H9 (cell line): ENCODE measurements at regions not wholly inside any gene's neighbourhood (a gene's known extent, or its start where the extent isn't known, plus 50 kb on each side); places are given as distances from the start of the nearest gene placed in this dataset.

ENCODE experiments used
- DNase-seq: peaks from one replicate; pipeline ENCODE4 v3.0.0-alpha.2; 2017
- H2AFZ ChIP-seq: one replicate; pipeline ENCODE4 v1.6.1; 2013; ENCODE audit warnings: mild to moderate bottlenecking, low read length, control low read depth, moderate library complexity
- H2AK5ac ChIP-seq: 2 replicates; pipeline ENCODE4 v1.6.1; 2013; ENCODE audit warnings: low read length, control low read depth, mixed read lengths; ENCODE audit not compliant: insufficient read length
- H2BK120ac ChIP-seq: one replicate; pipeline ENCODE4 v1.6.1; 2013; ENCODE audit warnings: low read depth, mild to moderate bottlenecking, low read length, control low read depth, inconsistent platforms; ENCODE audit not compliant: poor library complexity, severe bottlenecking
- H2BK12ac ChIP-seq: 2 replicates; pipeline ENCODE4 v1.6.1; 2013; ENCODE audit warnings: low read length, control low read depth, mixed read lengths, low read depth; ENCODE audit not compliant: insufficient read length
- H2BK15ac ChIP-seq: 2 replicates; pipeline ENCODE4 v1.6.1; 2013; ENCODE audit warnings: low read depth, low read length, control low read depth
- H2BK20ac ChIP-seq: one replicate; pipeline ENCODE4 v1.6.1; 2013; ENCODE audit warnings: low read depth, mild to moderate bottlenecking, low read length, control low read depth, inconsistent platforms; ENCODE audit not compliant: poor library complexity, severe bottlenecking
- H2BK5ac ChIP-seq: 2 replicates; pipeline ENCODE4 v1.6.1; 2013; ENCODE audit warnings: low read length, control low read depth, mixed read lengths; ENCODE audit not compliant: insufficient read length
- H3K14ac ChIP-seq: 2 replicates; pipeline ENCODE4 v1.6.1; 2013; ENCODE audit warnings: low read length, control low read depth; ENCODE audit not compliant: insufficient read depth
- H3K18ac ChIP-seq: 2 replicates; pipeline ENCODE4 v1.6.1; 2013; ENCODE audit warnings: low read depth, mild to moderate bottlenecking, mixed read lengths, low read length, control low read depth; ENCODE audit not compliant: insufficient read length
- H3K23ac ChIP-seq: 2 replicates; pipeline ENCODE4 v1.6.1; 2013; ENCODE audit warnings: low read length, control low read depth, mixed read lengths, low read depth; ENCODE audit not compliant: insufficient read length
- H3K23me2 ChIP-seq: 2 replicates; pipeline ENCODE4 v1.6.1; 2013; ENCODE audit warnings: low read depth, mild to moderate bottlenecking, mixed read lengths, low read length, control low read depth; ENCODE audit not compliant: insufficient read length, poor library complexity, severe bottlenecking
- H3K27ac ChIP-seq: 2 replicates; pipeline ENCODE4 v1.5.1; 2013; ENCODE audit warnings: low read length, control low read depth, mixed read lengths, low read depth; ENCODE audit not compliant: insufficient read length
- H3K27me3 ChIP-seq: 2 replicates; pipeline ENCODE4 v1.6.1; 2013; ENCODE audit warnings: low read length, control low read depth, inconsistent platforms; ENCODE audit not compliant: insufficient read depth
- H3K4ac ChIP-seq: 2 replicates; pipeline ENCODE4 v1.6.1; 2013; ENCODE audit warnings: low read depth, mild to moderate bottlenecking, control low read depth, inconsistent platforms, low read length, moderate library complexity
- H3K4me1 ChIP-seq: 2 replicates; pipeline ENCODE4 v1.6.1; 2013; ENCODE audit warnings: low read length, control low read depth, inconsistent platforms; ENCODE audit not compliant: insufficient read depth
- H3K4me2 ChIP-seq: 2 replicates; pipeline ENCODE4 v1.6.1; 2013; ENCODE audit warnings: low read length, control low read depth, mixed read lengths; ENCODE audit not compliant: insufficient read length, insufficient read depth
- H3K56ac ChIP-seq: 2 replicates; pipeline ENCODE4 v1.6.1; 2013; ENCODE audit warnings: low read depth, mild to moderate bottlenecking, mixed read lengths, low read length, control low read depth; ENCODE audit not compliant: insufficient read length
- H3K79me1 ChIP-seq: 2 replicates; pipeline ENCODE4 v1.6.1; 2013; ENCODE audit warnings: low read depth, mild to moderate bottlenecking, moderate library complexity, low read length, control low read depth, inconsistent platforms; ENCODE audit not compliant: insufficient read depth, poor library complexity, severe bottlenecking
- H3K79me2 ChIP-seq: 2 replicates; pipeline ENCODE4 v1.6.1; 2013; ENCODE audit warnings: low read length, control low read depth, inconsistent platforms; ENCODE audit not compliant: insufficient read depth
- H3K9ac ChIP-seq: 2 replicates; pipeline ENCODE4 v1.6.1; 2013; ENCODE audit warnings: low read length, control low read depth, mixed read lengths; ENCODE audit not compliant: insufficient read length; ENCODE audit errors: extremely low read depth
- H3K9me3 ChIP-seq: one replicate; pipeline ENCODE4 v1.6.1; 2013; ENCODE audit warnings: low read depth, low read length, inconsistent platforms; ENCODE audit not compliant: control insufficient read depth
- H3T11ph ChIP-seq: one replicate; pipeline ENCODE4 v1.6.1; 2013; ENCODE audit warnings: mild to moderate bottlenecking, low read length, control low read depth, inconsistent platforms
- H4K20me1 ChIP-seq: one replicate; pipeline ENCODE4 v1.6.1; 2013; ENCODE audit not compliant: control insufficient read depth, insufficient read length, insufficient read depth
- H4K5ac ChIP-seq: 2 replicates; pipeline ENCODE4 v1.6.1; 2013; ENCODE audit warnings: low read depth, mild to moderate bottlenecking, mixed read lengths, low read length, control low read depth; ENCODE audit not compliant: insufficient read length
- H4K8ac ChIP-seq: replicated peaks from 2 replicates; pipeline ENCODE4 v1.6.1; 2013; ENCODE audit warnings: low read length, control low read depth, mixed read lengths, low read depth; ENCODE audit not compliant: insufficient read length
- H4K91ac ChIP-seq: 2 replicates; pipeline ENCODE4 v1.6.1; 2013; ENCODE audit warnings: low read depth, mild to moderate bottlenecking, moderate library complexity, mixed read lengths, low read length, control low read depth; ENCODE audit not compliant: insufficient read length
- H3K27ac Mint-ChIP-seq, 3 experiments: 2 replicates in 2 of 3; 3 replicates in 1 of 3; pipeline ENCODE4 v1.8.0; 2020 to 2021; ENCODE audit warnings: mixed read lengths in 3 of 3, mild to moderate bottlenecking in 1 of 3, moderate library complexity in 1 of 3
- H3K27me3 Mint-ChIP-seq: 2 replicates; pipeline ENCODE4 v1.8.0; 2021; ENCODE audit warnings: low read depth, mild to moderate bottlenecking, moderate library complexity, mixed read lengths
- H3K36me3 Mint-ChIP-seq, 3 experiments: 2 replicates in 2 of 3; 3 replicates in 1 of 3; pipeline ENCODE4 v1.8.0; 2020 to 2021; ENCODE audit warnings: low read depth in 3 of 3, mixed read lengths in 3 of 3; ENCODE audit not compliant: insufficient read depth in 1 of 3
- H3K4me1 Mint-ChIP-seq, 2 experiments: 2 replicates each; pipeline ENCODE4 v1.8.0; 2020; ENCODE audit warnings: mixed read lengths in 2 of 2
- H3K4me3 Mint-ChIP-seq, 2 experiments: 2 replicates in 1 of 2; 3 replicates in 1 of 2; pipeline ENCODE4 v1.8.0; 2020 to 2021; ENCODE audit warnings: mild to moderate bottlenecking in 2 of 2, mixed read lengths in 2 of 2, moderate library complexity in 1 of 2
- H3K9me3 Mint-ChIP-seq, 2 experiments: 2 replicates in 1 of 2; 3 replicates in 1 of 2; pipeline ENCODE4 v1.8.0; 2020; ENCODE audit warnings: mild to moderate bottlenecking in 2 of 2, mixed read lengths in 2 of 2, moderate library complexity in 1 of 2
- CTCF ChIP-seq: fragments of 200-600 bp; sonication (generic); conservative IDR thresholded peaks from 3 replicates; pipeline ENCODE4 v1.8.0; 2021; ENCODE audit warnings: antibody characterized with exemption, mild to moderate bottlenecking
- WGBS: extraction: QIAGEN DNeasy Blood & Tissue Kit; methylation state at CpG from one replicate; pipeline ENCODE4 v1.1.7; 2013; ENCODE audit warnings: missing lambda C conversion rate, low lambda C conversion rate, mixed read lengths; ENCODE audit not compliant: insufficient read length; ENCODE audit errors: extremely low coverage; 5-methylcytosine and 5-hydroxymethylcytosine counted together

GRCh38 chr16:66205287-66206231 lies 160.9 kb upstream of the CDH5 start:
- H3K79me1 ChIP-seq, result no peaks in the 10 kb centered on the region
- no peak overlapping the region for H3K4me2 ChIP-seq
- no peaks in the 10 kb centered on the region for H3K23me2 ChIP-seq
- no peak for TF ChIP-seq CTCF
- no CpG with 5 or more reads among the region's 8 CpGs for WGBS
- no peak overlapping the region for H2BK12ac ChIP-seq
- no peaks in the 10 kb centered on the region; the same call in 1 of the 2 replicates for H3K4me1 ChIP-seq
- no peaks in the 10 kb centered on the region for H3K9me3 ChIP-seq
- H3K23ac ChIP-seq, result no peak overlapping the region
- H3K27ac Mint-ChIP-seq, result no peak overlapping the region; a peak in 1 of 7 replicates
- H3K27me3 ChIP-seq, result no peaks in the 10 kb centered on the region
- peak overlapping the region; percentile 26 for H2AFZ ChIP-seq
- H3K4me3 Mint-ChIP-seq, result no peak overlapping the region
- H3K14ac ChIP-seq, result no peak overlapping the region
- H4K20me1 ChIP-seq, result no peaks in the 10 kb centered on the region
- no peak overlapping the region for H2BK120ac ChIP-seq
- no peak for DNase-seq
- no peak overlapping the region for H3K18ac ChIP-seq
- no peak overlapping the region for H4K91ac ChIP-seq
- H3K4ac ChIP-seq, result no peak overlapping the region
- H3K27ac ChIP-seq, result no peak overlapping the region
- no peak overlapping the region for H3K56ac ChIP-seq
- no peak overlapping the region for H4K5ac ChIP-seq
- H3T11ph ChIP-seq, result no peak overlapping the region
- peaks cover 0 to 2% of the 10 kb centered on the region in 2 experiments; a peak in 2 of 5 replicates for H3K9me3 Mint-ChIP-seq
- no peak overlapping the region for H2AK5ac ChIP-seq
- H2BK15ac ChIP-seq, result no peak overlapping the region
- no peak overlapping the region for H3K9ac ChIP-seq
- no peaks in the 10 kb centered on the region; a peak in 1 of 7 replicates for H3K36me3 Mint-ChIP-seq
- no peaks in the 10 kb centered on the region for H3K79me2 ChIP-seq
- no peak overlapping the region for H2BK5ac ChIP-seq
- no peak overlapping the region for H2BK20ac ChIP-seq
- H3K27me3 Mint-ChIP-seq, result peaks cover 1% of the 10 kb centered on the region; the same call in 1 of the 2 replicates
- no peak overlapping the region for H4K8ac ChIP-seq
- peaks cover 14 to 16% of the 10 kb centered on the region in 2 experiments for H3K4me1 Mint-ChIP-seq
